Skeletal muscle satellite cell (primary cell): ENCODE measurements at regions not wholly inside any gene's neighbourhood (a gene's known extent, or its start where the extent isn't known, plus 50 kb on each side); places are given as distances from the start of the nearest gene placed in this dataset. TPM values are rescaled to one million over a fixed set of nuclear protein-coding genes. Genes with fewer than 3 reads are reported as not detected.

ENCODE experiments used
- H3K27me3 ChIP-seq: 2 replicates; pipeline ENCODE4 v1.7.0; 2013; ENCODE audit warnings: low read length; ENCODE audit not compliant: control insufficient read depth, insufficient read depth
- H3K36me3 ChIP-seq: 2 replicates; pipeline ENCODE4 v1.7.0; 2013; ENCODE audit warnings: mild to moderate bottlenecking, control low read depth, low read length; ENCODE audit not compliant: insufficient read depth
- H3K4me1 ChIP-seq: 2 replicates; pipeline ENCODE4 v1.7.0; 2013; ENCODE audit warnings: low read length; ENCODE audit not compliant: control insufficient read depth, insufficient read depth
- H3K4me2 ChIP-seq: 2 replicates; pipeline ENCODE4 v1.7.0; 2013; ENCODE audit warnings: mild to moderate bottlenecking, low read length
- H3K4me3 ChIP-seq: 2 replicates; pipeline ENCODE4 v1.7.0; 2013; ENCODE audit warnings: low read length
- H3K9ac ChIP-seq: 2 replicates; pipeline ENCODE4 v1.7.0; 2013; ENCODE audit warnings: mild to moderate bottlenecking, low read depth, low read length, moderate library complexity
- H3K9me3 ChIP-seq: replicated peaks from 2 replicates; pipeline ENCODE4 v1.7.0; 2013; ENCODE audit warnings: mild to moderate bottlenecking, control low read depth, low read length
- small RNA-seq: library from RNA; depleted of rRNA; stranded (forward); fragments of <200 nt; gene quantifications from one replicate; pipeline ENCODE3, GENCODE V24; 2012

- Histone ChIP-seq H3K4me1 (no peaks in the 10 kb centered on the region), H3K9ac (no peak overlapping the region), H3K4me3 (no peak overlapping the region)
These were observed 336.5 kb downstream of the TMEM135 start for GRCh38 chr11:87374038-87374807.

More at GRCh38 chr11:87374038-87374807, 336.5 kb downstream of the TMEM135 start:
- no peaks in the 10 kb centered on the region for H3K36me3 ChIP-seq
- peaks cover 27% of the 10 kb centered on the region for H3K27me3 ChIP-seq
- no peaks in the 10 kb centered on the region for H3K9me3 ChIP-seq
- H3K4me2 ChIP-seq, result no peak overlapping the region

Small RNA genes in the stretch of these regions (small RNA-seq; reads per million reads assigned to genes)
- not detected for gene AP000676.1
- not detected for gene RF00026
- gene RNU6-1135P, result not detected
